HG03097 (cell line): ENCODE measurements at regions not wholly inside any gene's neighbourhood (a gene's known extent, or its start where the extent isn't known, plus 50 kb on each side); places are given as distances from the start of the nearest gene placed in this dataset.

Experiments
- ATAC-seq: cut with Tn5 transposase; IDR thresholded peaks from one replicate; pipeline ENCODE4 v1.9.1; 2021; ENCODE audit not compliant: unreplicated experiment, low FRiP score

- ATAC-seq = peak; percentile 30
Observed at GRCh38 chr3:143206955-143207337, 87.4 kb downstream of the CHST2 start.

- peak; percentile 83 for ATAC-seq
Observed at GRCh38 chr3:143207338-143207961, 87.9 kb downstream of the CHST2 start.

- no peak for ATAC-seq
Observed at GRCh38 chr3:143208976-143209714, 89.6 kb downstream of the CHST2 start.

GRCh38 chr3:143209715-143210059 lies 90.1 kb downstream of the CHST2 start:
- ATAC-seq = no peak

- ATAC-seq = no peak
Observed at GRCh38 chr3:143210141-143210540, 90.6 kb downstream of the CHST2 start.

GRCh38 chr3:143215059-143215458 lies 95.5 kb downstream of the CHST2 start:
- ATAC-seq = no peak
